HepG2 (cell line): ENCODE measurements at regions not wholly inside any gene's neighbourhood (a gene's known extent, or its start where the extent isn't known, plus 50 kb on each side); places are given as distances from the start of the nearest gene placed in this dataset.

Source experiments
- NFE2L1 ChIP-seq: sonication (generic); formaldehyde crosslinking; IDR thresholded peaks from 2 replicates; pipeline ENCODE4 v1.4.0; 2020; ENCODE audit warnings: missing genetic modification reagents, mild to moderate bottlenecking, borderline replicate concordance
- PITX1 ChIP-seq: sonication (generic); formaldehyde crosslinking; IDR thresholded peaks from 2 replicates; pipeline ENCODE4 v1.5.1; 2020; ENCODE audit warnings: mild to moderate bottlenecking, missing genetic modification reagents
- SMC3 ChIP-seq: IDR thresholded peaks from 2 replicates; pipeline ENCODE4 v1.6.1; 2011; ENCODE audit warnings: low read length, improper control_type of control experiment
- TF ChIP-seq, protein P1 (sequence below): sonication (generic); formaldehyde crosslinking; IDR thresholded peaks from 2 replicates; pipeline ENCODE4 v1.5.0; 2020; ENCODE audit warnings: mild to moderate bottlenecking, missing genetic modification reagents, moderate library complexity

DNA sequence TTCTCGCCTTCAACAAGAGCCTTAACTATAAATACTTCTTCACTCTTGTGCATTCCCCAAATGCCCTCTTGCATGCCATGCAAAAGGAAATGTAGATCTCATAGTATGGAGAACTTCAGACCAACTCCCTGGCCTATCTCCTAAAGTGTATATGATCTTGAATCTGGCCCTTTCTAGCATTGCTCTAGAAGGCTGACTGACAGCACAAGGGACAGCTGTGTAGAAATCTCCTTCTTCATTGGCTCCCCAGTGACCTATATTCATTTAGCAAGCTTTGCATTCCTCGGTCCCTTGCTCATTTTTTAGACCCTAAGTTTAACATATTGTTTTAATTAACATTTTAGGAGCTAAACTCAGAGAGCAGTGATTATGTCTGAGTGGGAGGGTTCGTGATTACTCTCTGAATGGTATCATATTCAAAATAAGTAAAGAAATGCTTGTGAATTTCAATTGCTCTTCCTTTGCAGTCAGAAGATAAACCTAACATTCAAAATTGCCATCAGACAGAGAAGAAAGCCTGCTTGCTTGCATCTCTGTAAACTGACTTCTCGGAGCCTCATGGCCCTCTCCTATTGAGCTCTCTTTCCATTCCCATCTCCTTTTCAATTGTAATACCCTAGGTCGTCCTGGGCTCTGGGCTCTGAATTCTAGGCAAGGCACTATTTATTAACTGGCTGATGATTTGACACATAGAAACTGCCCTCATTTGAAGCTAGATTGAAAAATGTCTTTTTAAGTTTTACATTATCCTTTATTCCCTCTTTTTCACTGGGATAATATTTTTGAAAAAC, 120.3 kb upstream of the PRKG2 start:
- no peak for TF ChIP-seq NFE2L1 (CRISPR knock-in tag)
- TF ChIP-seq, protein P1, sequence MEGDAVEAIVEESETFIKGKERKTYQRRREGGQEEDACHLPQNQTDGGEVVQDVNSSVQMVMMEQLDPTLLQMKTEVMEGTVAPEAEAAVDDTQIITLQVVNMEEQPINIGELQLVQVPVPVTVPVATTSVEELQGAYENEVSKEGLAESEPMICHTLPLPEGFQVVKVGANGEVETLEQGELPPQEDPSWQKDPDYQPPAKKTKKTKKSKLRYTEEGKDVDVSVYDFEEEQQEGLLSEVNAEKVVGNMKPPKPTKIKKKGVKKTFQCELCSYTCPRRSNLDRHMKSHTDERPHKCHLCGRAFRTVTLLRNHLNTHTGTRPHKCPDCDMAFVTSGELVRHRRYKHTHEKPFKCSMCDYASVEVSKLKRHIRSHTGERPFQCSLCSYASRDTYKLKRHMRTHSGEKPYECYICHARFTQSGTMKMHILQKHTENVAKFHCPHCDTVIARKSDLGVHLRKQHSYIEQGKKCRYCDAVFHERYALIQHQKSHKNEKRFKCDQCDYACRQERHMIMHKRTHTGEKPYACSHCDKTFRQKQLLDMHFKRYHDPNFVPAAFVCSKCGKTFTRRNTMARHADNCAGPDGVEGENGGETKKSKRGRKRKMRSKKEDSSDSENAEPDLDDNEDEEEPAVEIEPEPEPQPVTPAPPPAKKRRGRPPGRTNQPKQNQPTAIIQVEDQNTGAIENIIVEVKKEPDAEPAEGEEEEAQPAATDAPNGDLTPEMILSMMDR (CRISPR knock-in tag): no peak
- TF ChIP-seq SMC3: no peak
- TF ChIP-seq PITX1 (CRISPR knock-in tag): no peak
